Right atrium auricular region (tissue), 2 donors: ENCODE measurements at regions not wholly inside any gene's neighbourhood (a gene's known extent, or its start where the extent isn't known, plus 50 kb on each side); places are given as distances from the start of the nearest gene placed in this dataset.

Experiments used
- DNase-seq: peaks from one replicate; pipeline ENCODE4 v3.0.0-alpha.2; 2019; ENCODE audit warnings: low spot score
- H3K27ac ChIP-seq, 2 donors: fragments of 200-600 bp; sonication (generic); 1 replicate in 1 of 2; 2 replicates in 1 of 2; pipeline ENCODE4 v1.5.1; 2016 to 2019
- H3K27me3 ChIP-seq, 2 donors: fragments of 200-600 bp; sonication (generic); one replicate each; pipeline versions ENCODE4 v1.5.1 to v1.6.0; 2017 to 2019
- H3K36me3 ChIP-seq: fragments of 200-600 bp; sonication (generic); one replicate; pipeline ENCODE4 v1.5.1; 2016
- H3K4me1 ChIP-seq, 2 donors: fragments of 200-600 bp; sonication (generic); one replicate each; pipeline versions ENCODE4 v1.5.1 to v1.6.0; 2017 to 2019
- H3K4me3 ChIP-seq, 2 donors: fragments of 200-600 bp; sonication (generic); 1 replicate in 1 of 2; 2 replicates in 1 of 2; pipeline ENCODE4 v1.5.1; 2017 to 2019; ENCODE audit warnings: mild to moderate bottlenecking in 1 of 2, moderate library complexity in 1 of 2
- H3K9me3 ChIP-seq, 2 donors: fragments of 200-600 bp; sonication (generic); one replicate each; pipeline ENCODE4 v1.5.1; 2019
- CTCF ChIP-seq, 2 donors: fragments of 200-600 bp; sonication (generic); IDR thresholded peaks; one replicate each; pipeline ENCODE4 v1.5.1; 2019; ENCODE audit warnings: antibody characterized with exemption in 2 of 2

GRCh38 chr2:22824618-22825017 lies 560.4 kb upstream of the KLHL29 start:
- Histone ChIP-seq H3K4me3 (no peak overlapping the region), H3K27me3 (no peaks in the 10 kb centered on the region), H3K9me3 (no peaks in the 10 kb centered on the region), H3K4me1 (no peaks in the 10 kb centered on the region), H3K36me3 (no peaks in the 10 kb centered on the region), H3K27ac (no peak overlapping the region)
- DNase-seq, result no peak
- TF ChIP-seq CTCF (IDR thresholded peaks at IDR 0.05), result no peak

- Histone ChIP-seq H3K4me3 (no peak overlapping the region), H3K27me3 (no peaks in the 10 kb centered on the region), H3K4me1 (no peaks in the 10 kb centered on the region), H3K9me3 (no peaks in the 10 kb centered on the region), H3K27ac (no peak overlapping the region), H3K36me3 (no peaks in the 10 kb centered on the region)
- DNase-seq, result no peak
- TF ChIP-seq CTCF (IDR thresholded peaks at IDR 0.05), result no peak
Observed at GRCh38 chr2:22826703-22827102, 558.3 kb upstream of the KLHL29 start.

GRCh38 chr2:22829791-22830190 lies 555.2 kb upstream of the KLHL29 start:
- no peaks in the 10 kb centered on the region for H3K27me3 ChIP-seq

GRCh38 chr2:22832196-22832595 lies 552.8 kb upstream of the KLHL29 start:
- no peak for TF ChIP-seq CTCF (IDR thresholded peaks at IDR 0.05)
- no peak overlapping the region for H3K27ac ChIP-seq
- DNase-seq, result no peak

More at GRCh38 chr2:22829791-22830190, 555.2 kb upstream of the KLHL29 start:
- Histone ChIP-seq H3K9me3 (no peaks in the 10 kb centered on the region), H3K4me1 (no peaks in the 10 kb centered on the region), H3K4me3 (no peak overlapping the region), H3K27ac (no peak overlapping the region), H3K36me3 (no peaks in the 10 kb centered on the region)
- no peak for DNase-seq
- no peak for TF ChIP-seq CTCF (IDR thresholded peaks at IDR 0.05)

GRCh38 chr2:22838461-22838860 lies 546.5 kb upstream of the KLHL29 start:
- DNase-seq, result no peak
- Histone ChIP-seq H3K4me3 (no peak overlapping the region), H3K4me1 (no peaks in the 10 kb centered on the region), H3K36me3 (no peaks in the 10 kb centered on the region), H3K9me3 (no peaks in the 10 kb centered on the region), H3K27ac (no peak overlapping the region), H3K27me3 (no peaks in the 10 kb centered on the region)
- no peak for TF ChIP-seq CTCF (IDR thresholded peaks at IDR 0.05)

More at GRCh38 chr2:22832196-22832595, 552.8 kb upstream of the KLHL29 start:
- Histone ChIP-seq H3K27me3 (no peaks in the 10 kb centered on the region), H3K36me3 (no peaks in the 10 kb centered on the region), H3K4me1 (no peaks in the 10 kb centered on the region), H3K9me3 (no peaks in the 10 kb centered on the region), H3K4me3 (no peak overlapping the region)

GRCh38 chr2:22842205-22842869 lies 542.6 kb upstream of the KLHL29 start:
- Histone ChIP-seq H3K36me3 (no peaks in the 10 kb centered on the region), H3K4me3 (no peak overlapping the region), H3K27ac (no peak overlapping the region), H3K4me1 (no peaks in the 10 kb centered on the region), H3K9me3 (no peaks in the 10 kb centered on the region), H3K27me3 (no peaks in the 10 kb centered on the region)
- no peak for DNase-seq
- TF ChIP-seq CTCF (IDR thresholded peaks at IDR 0.05), result no peak
